GM21786 (cell line): ENCODE measurements at regions not wholly inside any gene's neighbourhood (a gene's known extent, or its start where the extent isn't known, plus 50 kb on each side); places are given as distances from the start of the nearest gene placed in this dataset.
A peak's percentile ranks its signal among the peaks of the same experiment; 100 is the strongest.
"Not testable (repeated sequence)": the region's sequence is repeated elsewhere in the genome, so short reads cannot be mapped to it uniquely, and the experiment has no call there.

Source experiments
- ATAC-seq: cut with Tn5 transposase; IDR thresholded peaks from one replicate; pipeline ENCODE4 v1.9.1; 2021; ENCODE audit not compliant: unreplicated experiment

- ATAC-seq = not testable (repeated sequence)
Observed at GRCh38 chr6:147651-148050, 144.6 kb upstream of the DUSP22 start.

- peak; percentile 86 for ATAC-seq
Observed at GRCh38 chr6:148051-148984, 144.0 kb upstream of the DUSP22 start.

- not testable (repeated sequence) for ATAC-seq
Observed at GRCh38 chr6:150147-150546, 142.1 kb upstream of the DUSP22 start.

- ATAC-seq = not testable (repeated sequence)
Observed at GRCh38 chr6:152436-152835, 139.9 kb upstream of the DUSP22 start.

- ATAC-seq = not testable (repeated sequence)
Observed at GRCh38 chr6:153026-153425, 139.3 kb upstream of the DUSP22 start.

- not testable (repeated sequence) for ATAC-seq
Observed at GRCh38 chr6:153867-154266, 138.4 kb upstream of the DUSP22 start.

- ATAC-seq = not testable (repeated sequence)
Observed at GRCh38 chr6:154321-155092, 137.8 kb upstream of the DUSP22 start.

- ATAC-seq = no peak
Observed at GRCh38 chr6:156010-156409, 136.3 kb upstream of the DUSP22 start.

- ATAC-seq = not testable (repeated sequence)
Observed at GRCh38 chr6:156441-157140, 135.7 kb upstream of the DUSP22 start.

- ATAC-seq = not testable (repeated sequence)
Observed at GRCh38 chr6:157176-157575, 135.1 kb upstream of the DUSP22 start.

GRCh38 chr6:161657-162056 is 130.6 kb upstream of the DUSP22 start:
- ATAC-seq = not testable (repeated sequence)

GRCh38 chr6:164720-165119 is 127.6 kb upstream of the DUSP22 start:
- no peak for ATAC-seq

GRCh38 chr6:165263-165662 is 127.0 kb upstream of the DUSP22 start:
- no peak for ATAC-seq

- no peak for ATAC-seq
Observed at GRCh38 chr6:165906-166305, 126.4 kb upstream of the DUSP22 start.

- ATAC-seq = no peak
Observed at GRCh38 chr6:168865-169455, 123.3 kb upstream of the DUSP22 start.

- no peak for ATAC-seq
Observed at GRCh38 chr6:174036-174435, 118.3 kb upstream of the DUSP22 start.

- no peak for ATAC-seq
Observed at GRCh38 chr6:175680-176079, 116.6 kb upstream of the DUSP22 start.

- no peak for ATAC-seq
Observed at GRCh38 chr6:176766-177165, 115.5 kb upstream of the DUSP22 start.

GRCh38 chr6:178119-178518 is 114.2 kb upstream of the DUSP22 start:
- no peak for ATAC-seq

- not testable (repeated sequence) for ATAC-seq
Observed at GRCh38 chr6:178929-179328, 113.4 kb upstream of the DUSP22 start.
